HL-60 (cell line): ENCODE measurements at regions not wholly inside any gene's neighbourhood (a gene's known extent, or its start where the extent isn't known, plus 50 kb on each side); places are given as distances from the start of the nearest gene placed in this dataset.
A peak's percentile ranks its signal among the peaks of the same experiment; 100 is the strongest.

ENCODE experiments used
- DNase-seq, 2 experiments: peaks; one replicate each; pipeline ENCODE4 v3.0.0-alpha.2; 2010 to 2020; ENCODE audit warnings: low read depth in 1 of 2, low spot score in 1 of 2
- H3K27ac ChIP-seq: fragments of 250-450 bp; sonication (Bioruptor Pico); replicated peaks from 2 replicates; pipeline ENCODE4 v1.5.1; 2020; ENCODE audit warnings: mild to moderate bottlenecking, moderate library complexity
- H3K27me3 ChIP-seq: fragments of 250-450 bp; sonication (Bioruptor Pico); 2 replicates; pipeline ENCODE4 v1.5.1; 2021; ENCODE audit warnings: mild to moderate bottlenecking, moderate library complexity; ENCODE audit not compliant: insufficient read depth, poor library complexity, severe bottlenecking
- H3K4me3 ChIP-seq: replicated peaks from 2 replicates; pipeline ENCODE4 v1.5.1; 2011; ENCODE audit warnings: mild to moderate bottlenecking, control low read depth, low read length; ENCODE audit not compliant: insufficient read depth
- GABPA ChIP-seq: IDR thresholded peaks from 2 replicates; pipeline ENCODE4 v1.6.1; 2012; ENCODE audit warnings: low read depth
- POLR2AphosphoS5 ChIP-seq: IDR thresholded peaks from 2 replicates; pipeline ENCODE4 v1.6.1; 2012; ENCODE audit warnings: low read depth
- SPI1 ChIP-seq: IDR thresholded peaks from 2 replicates; pipeline ENCODE4 v1.6.1; 2012; ENCODE audit warnings: low read depth, mild to moderate bottlenecking, borderline replicate concordance
- TF ChIP-seq, protein P1 (sequence below): IDR thresholded peaks from one replicate; pipeline ENCODE4 v1.5.1; 2011; ENCODE audit warnings: low read length, control low read depth, inconsistent platforms; ENCODE audit not compliant: insufficient read depth
- TF ChIP-seq, protein P2 (sequence below): IDR thresholded peaks from 2 replicates; pipeline ENCODE4 v1.6.1; 2012; ENCODE audit warnings: low read depth; ENCODE audit not compliant: insufficient replicate concordance

- DNase-seq, result no peak
- TF ChIP-seq, protein P1, sequence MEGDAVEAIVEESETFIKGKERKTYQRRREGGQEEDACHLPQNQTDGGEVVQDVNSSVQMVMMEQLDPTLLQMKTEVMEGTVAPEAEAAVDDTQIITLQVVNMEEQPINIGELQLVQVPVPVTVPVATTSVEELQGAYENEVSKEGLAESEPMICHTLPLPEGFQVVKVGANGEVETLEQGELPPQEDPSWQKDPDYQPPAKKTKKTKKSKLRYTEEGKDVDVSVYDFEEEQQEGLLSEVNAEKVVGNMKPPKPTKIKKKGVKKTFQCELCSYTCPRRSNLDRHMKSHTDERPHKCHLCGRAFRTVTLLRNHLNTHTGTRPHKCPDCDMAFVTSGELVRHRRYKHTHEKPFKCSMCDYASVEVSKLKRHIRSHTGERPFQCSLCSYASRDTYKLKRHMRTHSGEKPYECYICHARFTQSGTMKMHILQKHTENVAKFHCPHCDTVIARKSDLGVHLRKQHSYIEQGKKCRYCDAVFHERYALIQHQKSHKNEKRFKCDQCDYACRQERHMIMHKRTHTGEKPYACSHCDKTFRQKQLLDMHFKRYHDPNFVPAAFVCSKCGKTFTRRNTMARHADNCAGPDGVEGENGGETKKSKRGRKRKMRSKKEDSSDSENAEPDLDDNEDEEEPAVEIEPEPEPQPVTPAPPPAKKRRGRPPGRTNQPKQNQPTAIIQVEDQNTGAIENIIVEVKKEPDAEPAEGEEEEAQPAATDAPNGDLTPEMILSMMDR, result no peak
- TF ChIP-seq SPI1, result no peak
- TF ChIP-seq, protein P2, sequence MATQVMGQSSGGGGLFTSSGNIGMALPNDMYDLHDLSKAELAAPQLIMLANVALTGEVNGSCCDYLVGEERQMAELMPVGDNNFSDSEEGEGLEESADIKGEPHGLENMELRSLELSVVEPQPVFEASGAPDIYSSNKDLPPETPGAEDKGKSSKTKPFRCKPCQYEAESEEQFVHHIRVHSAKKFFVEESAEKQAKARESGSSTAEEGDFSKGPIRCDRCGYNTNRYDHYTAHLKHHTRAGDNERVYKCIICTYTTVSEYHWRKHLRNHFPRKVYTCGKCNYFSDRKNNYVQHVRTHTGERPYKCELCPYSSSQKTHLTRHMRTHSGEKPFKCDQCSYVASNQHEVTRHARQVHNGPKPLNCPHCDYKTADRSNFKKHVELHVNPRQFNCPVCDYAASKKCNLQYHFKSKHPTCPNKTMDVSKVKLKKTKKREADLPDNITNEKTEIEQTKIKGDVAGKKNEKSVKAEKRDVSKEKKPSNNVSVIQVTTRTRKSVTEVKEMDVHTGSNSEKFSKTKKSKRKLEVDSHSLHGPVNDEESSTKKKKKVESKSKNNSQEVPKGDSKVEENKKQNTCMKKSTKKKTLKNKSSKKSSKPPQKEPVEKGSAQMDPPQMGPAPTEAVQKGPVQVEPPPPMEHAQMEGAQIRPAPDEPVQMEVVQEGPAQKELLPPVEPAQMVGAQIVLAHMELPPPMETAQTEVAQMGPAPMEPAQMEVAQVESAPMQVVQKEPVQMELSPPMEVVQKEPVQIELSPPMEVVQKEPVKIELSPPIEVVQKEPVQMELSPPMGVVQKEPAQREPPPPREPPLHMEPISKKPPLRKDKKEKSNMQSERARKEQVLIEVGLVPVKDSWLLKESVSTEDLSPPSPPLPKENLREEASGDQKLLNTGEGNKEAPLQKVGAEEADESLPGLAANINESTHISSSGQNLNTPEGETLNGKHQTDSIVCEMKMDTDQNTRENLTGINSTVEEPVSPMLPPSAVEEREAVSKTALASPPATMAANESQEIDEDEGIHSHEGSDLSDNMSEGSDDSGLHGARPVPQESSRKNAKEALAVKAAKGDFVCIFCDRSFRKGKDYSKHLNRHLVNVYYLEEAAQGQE, result peak; percentile 12
- H3K4me3 ChIP-seq, result no peak overlapping the region
- H3K27ac ChIP-seq, result no peak overlapping the region
- no peaks in the 10 kb centered on the region for H3K27me3 ChIP-seq
These were observed 143.1 kb upstream of the ZNF236 start for GRCh38 chr18:76679259-76679658.

GRCh38 chr18:76678248-76678647 lies 144.1 kb upstream of the ZNF236 start:
- DNase-seq, result no peak
- Histone ChIP-seq H3K4me3 (no peak overlapping the region), H3K27ac (no peak overlapping the region), H3K27me3 (no peaks in the 10 kb centered on the region)
- TF ChIP-seq, protein P1, result no peak
- TF ChIP-seq, protein P2, result no peak
- no peak for TF ChIP-seq SPI1
- no peak for TF ChIP-seq POLR2AphosphoS5
- TF ChIP-seq GABPA, result no peak

- no peaks in the 10 kb centered on the region for H3K27me3 ChIP-seq
- H3K27ac ChIP-seq, result no peak overlapping the region
- H3K4me3 ChIP-seq, result no peak overlapping the region
- TF ChIP-seq SPI1 (no peak), GABPA (no peak), POLR2AphosphoS5 (no peak)
- TF ChIP-seq, protein P1, result no peak
- no peak for DNase-seq
These were observed 147.8 kb upstream of the ZNF236 start for GRCh38 chr18:76674596-76674995.
